GM21529 (cell line): ENCODE measurements at regions not wholly inside any gene's neighbourhood (a gene's known extent, or its start where the extent isn't known, plus 50 kb on each side); places are given as distances from the start of the nearest gene placed in this dataset.

Source experiments
- ATAC-seq: cut with Tn5 transposase; IDR thresholded peaks from one replicate; pipeline ENCODE4 v1.9.1; 2021; ENCODE audit not compliant: unreplicated experiment

DNA sequence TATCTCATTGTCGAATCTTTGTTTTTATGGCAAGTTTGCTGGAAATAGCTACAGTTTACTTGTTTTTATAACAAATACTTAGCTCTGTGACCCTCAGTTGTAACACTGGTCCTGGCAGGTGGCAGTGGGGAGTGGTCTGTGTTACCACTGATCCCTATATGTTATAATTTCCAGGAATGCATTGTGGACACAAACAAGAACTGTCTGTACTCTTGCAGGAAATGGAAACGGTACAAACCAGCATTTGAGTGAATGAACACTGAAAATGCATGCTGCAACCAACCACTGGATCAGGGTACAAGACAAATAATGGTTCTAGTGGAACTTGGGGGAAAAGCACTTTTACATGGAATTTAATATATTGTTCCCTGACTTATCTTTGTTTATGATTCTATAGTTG is 66.5 kb upstream of the PJA2 start:
- no peak for ATAC-seq

DNA sequence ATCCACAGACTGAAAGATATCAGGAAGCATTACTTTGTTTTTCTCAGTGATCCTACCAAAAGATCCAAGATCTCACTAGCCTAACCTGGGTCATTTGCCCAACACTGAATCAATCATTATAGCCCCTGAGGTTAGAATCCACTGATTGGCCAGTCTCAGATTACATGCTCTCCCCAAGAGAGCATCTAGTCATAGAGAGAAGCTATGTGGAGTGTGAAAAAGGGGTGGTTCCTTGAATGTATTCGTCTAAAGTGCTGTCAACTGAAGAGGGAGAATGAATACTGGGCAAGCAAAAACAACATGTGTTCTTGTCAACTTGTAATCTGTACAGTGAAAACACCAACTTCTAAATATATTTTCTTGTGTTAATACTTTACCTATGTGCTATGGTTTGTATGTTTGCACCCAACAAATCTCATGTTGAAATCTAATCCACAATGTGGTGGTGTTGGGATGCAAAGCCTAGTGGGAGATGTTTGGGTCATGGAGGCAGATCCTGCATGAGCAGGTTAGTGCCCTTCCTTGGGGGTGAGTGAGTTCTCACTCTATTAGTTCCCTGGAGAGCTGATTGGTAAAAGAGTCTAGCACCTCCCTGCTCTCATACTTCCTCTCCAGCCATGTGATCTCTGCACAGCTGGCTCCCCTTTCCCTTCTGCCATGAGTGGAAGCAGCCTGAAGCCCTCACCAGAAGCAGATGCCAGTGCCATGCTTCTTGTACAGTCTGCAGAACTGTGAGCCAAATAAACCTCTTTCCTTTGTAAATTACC is 60.3 kb upstream of the PJA2 start:
- no peak for ATAC-seq

DNA sequence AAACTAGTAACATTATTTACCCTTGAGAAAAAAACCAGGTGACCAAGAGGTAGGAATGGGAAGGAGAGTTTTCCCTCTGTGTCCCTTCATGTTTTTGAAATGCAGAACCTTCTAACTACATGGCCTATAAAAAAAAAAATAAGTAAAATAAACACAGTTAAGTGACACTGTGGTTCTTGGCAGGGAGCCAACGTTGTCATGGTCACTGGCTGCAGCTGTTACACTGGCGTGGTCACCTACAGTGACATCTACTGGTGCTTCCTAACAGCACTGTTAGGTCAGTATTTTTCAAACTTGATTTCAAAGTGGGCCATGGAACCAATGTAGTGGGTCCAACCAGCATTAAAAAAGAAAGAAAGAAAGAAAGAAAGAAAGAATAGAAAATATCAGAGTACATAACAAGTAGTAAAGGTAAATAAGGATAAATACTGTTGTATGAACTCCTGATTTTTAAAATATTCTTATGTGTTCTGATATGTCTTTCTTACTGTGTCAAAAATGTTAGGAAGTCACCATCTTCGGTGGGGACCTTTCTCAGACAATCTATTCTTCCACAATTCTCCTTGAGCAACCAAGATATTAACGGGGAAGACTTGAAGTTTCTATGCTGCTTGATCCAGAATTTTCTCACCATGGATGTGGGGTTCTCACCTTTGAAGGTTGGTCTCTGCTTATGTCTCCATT is 59.1 kb upstream of the PJA2 start:
- ATAC-seq, result peak; percentile 98

DNA sequence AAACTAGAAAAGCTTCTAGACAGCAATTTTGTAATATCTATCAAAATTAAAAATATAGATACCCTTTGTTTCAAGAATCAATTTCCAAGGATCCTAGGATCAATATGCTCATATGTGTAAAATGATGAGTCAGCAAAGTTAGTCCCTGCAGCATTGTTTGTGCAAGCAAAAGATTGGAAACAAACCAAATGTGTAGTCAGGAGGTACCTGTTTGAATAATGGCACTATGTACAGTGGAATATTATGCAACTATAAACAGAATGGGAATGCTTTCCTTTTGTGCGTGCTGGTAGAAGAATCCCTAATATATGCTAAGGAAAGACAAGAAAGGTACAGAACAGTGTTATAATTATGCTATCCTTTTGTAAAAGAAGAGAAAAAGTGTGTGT is 58.5 kb upstream of the PJA2 start:
- no peak for ATAC-seq

DNA sequence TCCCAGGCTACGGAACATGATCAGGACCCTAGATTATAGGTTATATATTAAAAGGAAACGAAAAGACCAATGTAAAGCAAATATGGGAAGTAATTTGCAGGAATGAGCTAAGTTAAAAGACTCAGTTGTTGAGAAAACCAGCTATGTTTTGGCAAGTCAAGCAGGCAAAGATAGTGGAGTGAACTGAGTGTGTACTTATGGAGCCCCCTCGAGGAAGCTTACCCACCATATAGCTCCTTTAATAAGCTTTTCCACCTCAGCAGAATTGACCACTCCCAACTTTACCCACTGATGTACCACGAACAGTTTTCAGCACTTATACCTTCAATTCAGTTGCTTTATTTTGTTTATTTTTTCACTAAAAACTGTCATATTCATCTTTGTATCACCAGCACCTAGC is 57.3 kb upstream of the PJA2 start:
- no peak for ATAC-seq
